ENCODE measurements at regions not wholly inside any gene's neighbourhood (a gene's known extent, or its start where the extent isn't known, plus 50 kb on each side); places are given as distances from the start of the nearest gene placed in this dataset.

DNA sequence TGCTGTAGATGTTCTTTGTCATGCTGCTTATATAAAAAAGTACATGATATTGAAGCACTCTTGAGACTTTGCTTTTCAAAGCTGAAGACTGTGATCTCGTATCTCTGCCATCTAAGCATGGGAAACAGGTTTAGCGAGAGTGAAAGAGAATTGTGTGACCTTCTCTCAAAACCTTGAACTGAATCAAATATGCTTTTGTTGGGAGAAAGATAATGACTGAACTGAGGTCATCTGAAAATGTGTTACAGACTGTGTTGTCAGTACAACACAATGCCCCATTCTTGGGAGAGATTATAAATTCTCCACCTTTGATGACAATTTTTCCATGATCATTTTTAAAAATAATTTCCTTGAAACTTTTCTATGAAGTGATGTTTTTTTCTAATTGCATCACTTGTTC, 272.1 kb upstream of the SEL1L start:
- DNase-seq (ENCODE audit: low read depth, low spot score) (no peak), FAIRE-seq (no peak)
- no peaks in the 10 kb centered on the region for H3K36me3 ChIP-seq (ENCODE audit: control insufficient read depth in 2 of 2, extremely low read depth in 1 of 2, insufficient read depth in 2 of 2, low read length in 2 of 2)
- intact Hi-C loops (cut with micrococcal nuclease) (no loop called here), dilution Hi-C loops (cut with MboI; ENCODE audit: extremely low pct_ligation_motif_present, low sequenced_read_pairs) (no loop called here)
- H4K20me1 ChIP-seq (replicated peaks; ENCODE audit: control insufficient read depth, extremely low read depth, insufficient read depth, low read length): no peaks in the 10 kb centered on the region
- peaks cover 10% of the 10 kb centered on the region for H3K9me3 ChIP-seq (replicated peaks; ENCODE audit: control insufficient read depth, insufficient read depth, low read length)
- no peaks in the 10 kb centered on the region for H3K27me3 ChIP-seq (ENCODE audit: control insufficient read depth in 2 of 2, insufficient read depth in 2 of 2, low read length in 2 of 2)
- no peaks in the 10 kb centered on the region for H3K4me1 ChIP-seq (ENCODE audit: control insufficient read depth, extremely low read depth, insufficient read depth, low read length)
- ChIA-PET POLR2A (no interaction called here), CTCF (no interaction called here)
- H3K4me3 ChIP-seq (replicated peaks in 1 of 3; ENCODE audit: insufficient read depth in 1 of 3, low read depth in 1 of 3, low read length in 3 of 3): no peak overlapping the region
- no peak overlapping the region for H3K27ac ChIP-seq (ENCODE audit: insufficient read depth, low read depth, low read length)
- no TSS peak for BruUV-seq (replicated peaks)
- H3K9ac ChIP-seq (replicated peaks; ENCODE audit: extremely low read depth, insufficient read depth, low read length): no peak overlapping the region
- H2AFZ ChIP-seq (ENCODE audit: low read depth, low read length): no peak overlapping the region
- no peak overlapping the region for H3K4me2 ChIP-seq (ENCODE audit: insufficient read depth, low read length)
- TF ChIP-seq POLR2AphosphoS5 (IDR thresholded peaks at IDR 0.05; ENCODE audit: insufficient read depth, low read depth, low read length) (no peak), GATA2 (IDR thresholded peaks at IDR 0.05; ENCODE audit: insufficient read depth, insufficient read length, low read depth, low read length) (no peak), POLR2A (IDR thresholded peaks at IDR 0.05; ENCODE audit: low read depth, low read length) (no peak), FOS (IDR thresholded peaks at IDR 0.05; ENCODE audit: borderline replicate concordance, insufficient read depth, low read length) (no peak), MYC (IDR thresholded peaks at IDR 0.05; ENCODE audit: low read depth, low read length) (no peak), EZH2 (IDR thresholded peaks at IDR 0.05; ENCODE audit: borderline replicate concordance, low read depth, low read length, severe bottlenecking) (no peak), JUN (IDR thresholded peaks at IDR 0.05; ENCODE audit: borderline replicate concordance, insufficient read depth, insufficient read length, low read depth) (no peak), MAX (IDR thresholded peaks at IDR 0.05; ENCODE audit: insufficient read depth, insufficient read length) (no peak)
- TF ChIP-seq, protein P1, sequence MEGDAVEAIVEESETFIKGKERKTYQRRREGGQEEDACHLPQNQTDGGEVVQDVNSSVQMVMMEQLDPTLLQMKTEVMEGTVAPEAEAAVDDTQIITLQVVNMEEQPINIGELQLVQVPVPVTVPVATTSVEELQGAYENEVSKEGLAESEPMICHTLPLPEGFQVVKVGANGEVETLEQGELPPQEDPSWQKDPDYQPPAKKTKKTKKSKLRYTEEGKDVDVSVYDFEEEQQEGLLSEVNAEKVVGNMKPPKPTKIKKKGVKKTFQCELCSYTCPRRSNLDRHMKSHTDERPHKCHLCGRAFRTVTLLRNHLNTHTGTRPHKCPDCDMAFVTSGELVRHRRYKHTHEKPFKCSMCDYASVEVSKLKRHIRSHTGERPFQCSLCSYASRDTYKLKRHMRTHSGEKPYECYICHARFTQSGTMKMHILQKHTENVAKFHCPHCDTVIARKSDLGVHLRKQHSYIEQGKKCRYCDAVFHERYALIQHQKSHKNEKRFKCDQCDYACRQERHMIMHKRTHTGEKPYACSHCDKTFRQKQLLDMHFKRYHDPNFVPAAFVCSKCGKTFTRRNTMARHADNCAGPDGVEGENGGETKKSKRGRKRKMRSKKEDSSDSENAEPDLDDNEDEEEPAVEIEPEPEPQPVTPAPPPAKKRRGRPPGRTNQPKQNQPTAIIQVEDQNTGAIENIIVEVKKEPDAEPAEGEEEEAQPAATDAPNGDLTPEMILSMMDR (IDR thresholded peaks at IDR 0.05; ENCODE audit: extremely low read depth in 1 of 2, insufficient read depth in 1 of 2, low read depth in 1 of 2, low read length in 2 of 2): no peak
- H3K79me2 ChIP-seq (ENCODE audit: control insufficient read depth, insufficient read depth, low read length): no peaks in the 10 kb centered on the region
- H3K9me1 ChIP-seq (replicated peaks; ENCODE audit: control insufficient read depth, extremely low read depth, insufficient read depth, low read length): no peaks in the 10 kb centered on the region
